HG03521 (cell line): ENCODE measurements at regions not wholly inside any gene's neighbourhood (a gene's known extent, or its start where the extent isn't known, plus 50 kb on each side); places are given as distances from the start of the nearest gene placed in this dataset.
"Not testable (repeated sequence)": the region's sequence is repeated elsewhere in the genome, so short reads cannot be mapped to it uniquely, and the experiment has no call there.

Source experiments
- ATAC-seq: cut with Tn5 transposase; IDR thresholded peaks from one replicate; pipeline ENCODE4 v1.9.1; 2021; ENCODE audit warnings: mild to moderate bottlenecking, moderate library complexity; ENCODE audit not compliant: unreplicated experiment

DNA sequence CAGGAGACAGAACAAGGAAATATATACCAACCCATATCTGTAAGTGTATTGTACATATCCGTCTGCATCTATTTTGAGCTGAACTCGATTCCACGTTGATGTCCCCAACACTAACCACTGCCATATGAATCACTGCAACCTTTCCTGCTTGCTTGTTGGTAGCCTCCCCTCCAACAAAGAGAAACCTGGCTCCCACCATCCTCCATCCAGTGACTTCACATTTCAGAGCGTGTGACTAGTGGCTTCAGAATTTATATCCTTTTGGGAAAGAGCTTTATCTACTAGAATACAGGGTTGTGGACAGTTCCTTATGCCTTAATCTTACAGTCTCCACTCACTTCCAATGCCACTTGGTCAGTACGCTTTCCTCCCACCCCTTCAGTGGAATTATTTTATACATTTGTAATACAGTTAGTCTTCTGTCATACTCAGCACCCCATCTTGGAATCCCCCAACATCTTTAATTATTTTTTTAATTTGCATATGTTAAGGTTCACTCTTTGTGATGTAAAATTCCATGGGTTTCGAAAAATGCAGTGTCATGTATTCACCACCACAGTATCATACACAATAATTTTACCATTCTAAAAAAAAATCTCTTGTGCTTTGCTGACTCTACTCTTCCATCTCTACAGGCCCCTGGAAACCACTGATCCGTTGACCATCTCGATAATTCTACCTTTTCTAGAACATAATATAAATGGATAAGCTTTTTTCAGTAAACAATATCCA, 264.7 kb downstream of the BCL2L11 start:
- ATAC-seq = not testable (repeated sequence)

DNA sequence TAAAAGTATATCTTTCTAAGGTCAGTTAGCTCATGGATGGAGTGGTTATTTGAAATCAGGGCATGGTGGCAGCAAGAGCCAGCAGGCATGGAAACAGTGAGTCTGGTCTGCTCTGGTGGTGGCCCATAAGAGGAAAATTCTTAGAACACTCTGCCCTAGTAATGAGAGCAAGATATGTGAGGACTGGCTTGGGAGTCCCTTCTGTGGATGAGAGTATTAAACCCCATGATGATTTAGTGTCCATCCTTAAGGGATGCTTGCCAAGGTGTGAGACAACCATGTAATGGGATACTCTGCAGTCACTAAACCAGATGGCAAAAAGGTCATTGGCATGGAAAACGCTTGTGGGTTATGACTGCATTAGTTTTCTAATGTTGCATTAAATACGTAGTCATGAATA, 269.9 kb downstream of the BCL2L11 start:
- not testable (repeated sequence) for ATAC-seq

- not testable (repeated sequence) for ATAC-seq
Observed at GRCh38 chr2:111395350-111396128, 274.8 kb downstream of the BCL2L11 start.

DNA sequence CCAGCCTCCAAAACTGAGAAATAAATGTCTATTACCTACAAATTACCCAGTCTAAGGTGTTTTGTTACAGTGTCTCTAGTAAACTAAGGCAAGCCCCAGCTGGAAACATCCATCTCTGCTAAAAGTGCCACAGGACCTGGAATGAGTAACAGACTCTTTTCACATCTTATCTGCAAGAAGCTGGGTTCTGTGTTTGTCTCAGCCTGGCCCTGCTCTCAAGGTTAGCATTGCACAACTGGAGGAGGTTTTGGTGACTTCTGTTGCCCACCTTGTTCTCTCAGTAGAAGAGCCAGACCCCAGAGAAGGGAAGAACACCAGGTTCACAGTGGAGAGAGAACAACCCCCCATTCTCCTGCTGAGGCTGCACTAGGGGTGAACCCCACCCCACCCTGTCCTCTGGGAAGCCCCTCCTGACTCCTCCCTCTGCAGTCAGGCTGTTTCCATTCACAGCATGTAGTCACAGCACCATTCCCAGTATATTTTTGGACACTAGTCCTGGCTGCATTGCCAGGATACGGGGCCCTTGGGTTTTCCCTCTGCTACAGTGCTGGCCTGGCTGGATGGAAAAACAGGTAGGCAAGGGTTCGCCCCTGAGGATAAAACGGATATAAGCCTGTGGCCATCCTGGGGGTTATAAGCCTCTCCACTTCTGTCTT, 280.0 kb downstream of the BCL2L11 start:
- not testable (repeated sequence) for ATAC-seq

GRCh38 chr2:111401270-111402140, 280.8 kb downstream of the BCL2L11 start:
- not testable (repeated sequence) for ATAC-seq

GRCh38 chr2:111402450-111402849, 281.7 kb downstream of the BCL2L11 start:
- not testable (repeated sequence) for ATAC-seq

DNA sequence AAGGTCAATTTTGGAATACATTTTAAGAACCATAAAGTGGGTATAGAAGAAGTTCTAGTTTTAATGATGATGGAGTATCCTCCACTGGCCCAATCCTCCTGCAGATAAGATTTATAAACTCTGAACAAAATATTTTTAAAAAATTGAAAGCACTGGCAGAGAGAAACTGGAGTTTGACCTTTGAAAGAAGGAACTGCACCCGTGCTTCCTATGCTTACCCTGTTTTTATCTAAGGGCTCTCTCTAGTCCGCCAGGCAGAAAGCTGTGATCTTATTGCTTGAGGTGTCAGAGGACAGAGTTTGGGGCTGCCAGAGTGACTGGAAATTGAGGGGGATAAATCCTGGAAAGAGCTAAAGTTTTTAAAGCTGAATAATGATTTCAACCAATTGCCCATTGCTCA, 282.6 kb downstream of the BCL2L11 start:
- not testable (repeated sequence) for ATAC-seq

DNA sequence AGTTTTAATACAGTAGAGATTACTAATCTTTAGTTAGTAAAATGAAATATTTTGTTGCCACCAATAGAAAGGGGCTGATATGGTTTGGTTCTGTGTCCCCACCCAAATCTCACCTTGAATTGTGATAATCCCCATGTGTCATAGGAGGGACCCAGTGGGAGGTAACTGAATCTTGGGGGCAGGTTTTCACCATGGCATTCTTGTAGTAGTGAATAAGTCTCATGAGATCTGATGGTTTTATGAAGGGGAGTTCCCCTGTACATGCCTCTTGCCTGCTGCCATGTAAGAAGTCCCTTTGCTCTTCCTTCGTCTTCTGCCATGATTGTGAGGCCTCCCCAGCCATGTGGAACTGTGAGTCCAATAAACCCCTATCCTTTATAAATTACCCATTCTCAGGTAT, 285.9 kb downstream of the BCL2L11 start:
- ATAC-seq = not testable (repeated sequence)

DNA sequence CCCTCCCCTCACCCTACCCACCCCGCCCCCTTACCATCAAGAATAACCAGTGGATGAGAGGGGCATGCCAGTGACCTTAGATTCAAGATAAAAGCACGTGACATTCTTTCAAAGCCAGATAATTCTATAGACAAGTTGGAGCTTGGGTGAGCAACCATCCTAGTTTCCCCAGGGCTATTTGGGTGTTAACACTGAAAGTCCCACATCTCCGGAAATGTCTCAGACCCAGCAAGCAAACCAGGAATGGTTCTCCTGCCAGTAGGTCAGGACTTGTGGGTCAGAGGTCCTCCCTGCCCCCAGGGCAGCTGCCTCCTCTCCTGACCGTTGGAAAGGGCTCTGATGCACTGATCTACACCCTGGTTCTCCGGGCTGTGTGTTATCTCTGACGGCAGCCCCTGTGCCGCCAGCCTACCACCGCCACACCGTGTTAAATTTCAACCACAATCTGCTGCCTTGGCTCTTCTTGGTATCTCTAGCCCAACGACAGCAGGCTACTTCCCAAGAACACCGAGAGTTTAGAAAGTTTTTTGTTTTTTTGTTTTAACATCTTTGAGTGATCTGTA, 287.0 kb downstream of the BCL2L11 start:
- not testable (repeated sequence) for ATAC-seq

GRCh38 chr2:111410868-111411406, 290.2 kb downstream of the BCL2L11 start:
- not testable (repeated sequence) for ATAC-seq

- ATAC-seq = not testable (repeated sequence)
Observed at GRCh38 chr2:111411867-111412681, 291.4 kb downstream of the BCL2L11 start.

DNA sequence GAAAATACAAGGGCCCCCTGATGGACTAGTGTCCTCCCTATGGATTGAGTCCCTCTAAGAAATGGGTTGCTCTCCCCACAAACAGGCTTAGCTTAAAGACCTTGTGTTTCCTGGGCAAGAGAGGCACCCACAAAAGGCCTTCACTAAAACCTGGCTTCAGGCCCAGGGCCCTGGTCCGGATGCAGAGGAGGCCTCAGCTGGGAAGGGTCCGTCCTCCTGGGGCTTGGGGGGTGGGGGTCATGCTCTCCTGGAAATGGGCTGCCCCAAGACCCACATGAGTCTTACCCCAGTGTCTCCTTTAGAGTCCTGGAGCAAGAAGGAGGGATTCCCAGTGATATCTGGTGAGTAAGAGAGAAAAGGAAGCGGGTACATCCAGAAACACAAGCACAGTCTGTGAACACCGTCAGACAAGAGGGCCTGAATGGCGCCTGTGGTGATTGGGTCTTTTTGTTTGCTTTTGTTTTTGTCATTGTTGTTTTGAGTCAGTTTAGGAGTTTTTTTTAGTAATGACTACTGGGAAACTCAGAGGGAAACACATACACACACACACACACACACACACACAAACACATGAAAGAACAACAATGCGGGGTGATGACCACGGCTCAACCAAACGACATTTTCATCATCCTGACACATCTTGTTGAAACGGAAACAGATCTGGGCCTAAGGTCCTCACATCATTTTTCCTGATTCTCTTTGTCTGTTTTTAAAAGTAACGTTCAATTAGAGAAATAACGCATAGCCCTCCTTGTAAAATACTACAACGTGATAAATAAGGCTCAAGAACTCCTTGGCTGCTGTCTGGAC, 292.3 kb downstream of the BCL2L11 start:
- not testable (repeated sequence) for ATAC-seq

- not testable (repeated sequence) for ATAC-seq
Observed at GRCh38 chr2:111413950-111414349, 293.2 kb downstream of the BCL2L11 start.

DNA sequence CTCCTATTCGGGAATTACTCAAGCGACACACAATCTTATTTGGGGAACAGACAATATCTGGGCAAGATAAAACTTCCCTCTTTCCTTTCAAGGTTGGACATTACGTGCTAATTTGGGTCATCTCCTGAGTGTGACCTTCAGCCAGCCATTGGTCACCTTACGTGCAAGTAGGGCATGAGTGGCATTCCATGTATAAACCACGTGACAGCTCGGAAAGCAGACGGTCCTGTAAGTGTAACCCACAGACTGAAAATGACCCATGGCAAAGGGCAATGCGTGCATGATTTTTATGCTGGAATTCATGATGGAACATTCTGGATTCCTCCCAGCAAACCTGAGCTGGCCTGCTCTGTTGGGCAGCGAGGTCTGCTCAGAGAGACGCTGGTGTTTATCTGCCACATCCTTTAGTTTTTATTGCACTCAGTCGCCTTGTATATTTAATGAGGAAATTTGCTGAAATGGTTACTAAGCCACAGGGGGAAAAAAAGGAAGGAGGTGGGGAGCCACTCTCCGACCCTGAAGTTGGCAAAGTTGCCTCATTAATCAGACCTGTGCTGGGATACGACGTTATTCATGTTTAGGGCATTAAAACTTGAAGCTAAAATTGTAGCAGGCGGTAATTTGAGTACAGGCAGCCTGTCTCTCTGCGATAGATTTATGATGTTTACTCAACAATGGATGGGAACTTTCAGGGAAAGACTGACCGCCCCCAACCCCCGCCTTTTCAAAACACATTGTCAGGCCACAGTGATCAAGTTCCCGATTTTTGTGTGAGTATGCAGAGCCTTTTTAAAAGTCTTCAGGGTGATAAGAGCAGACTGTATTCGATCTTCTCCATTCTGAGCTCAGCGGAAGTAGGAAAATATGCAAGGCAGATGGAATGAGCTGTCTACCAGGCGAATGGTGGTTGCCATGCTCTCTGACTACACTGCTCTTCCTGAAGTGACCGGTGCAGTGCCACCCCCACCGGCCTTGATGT, 295.3 kb downstream of the BCL2L11 start:
- ATAC-seq = not testable (repeated sequence)

DNA sequence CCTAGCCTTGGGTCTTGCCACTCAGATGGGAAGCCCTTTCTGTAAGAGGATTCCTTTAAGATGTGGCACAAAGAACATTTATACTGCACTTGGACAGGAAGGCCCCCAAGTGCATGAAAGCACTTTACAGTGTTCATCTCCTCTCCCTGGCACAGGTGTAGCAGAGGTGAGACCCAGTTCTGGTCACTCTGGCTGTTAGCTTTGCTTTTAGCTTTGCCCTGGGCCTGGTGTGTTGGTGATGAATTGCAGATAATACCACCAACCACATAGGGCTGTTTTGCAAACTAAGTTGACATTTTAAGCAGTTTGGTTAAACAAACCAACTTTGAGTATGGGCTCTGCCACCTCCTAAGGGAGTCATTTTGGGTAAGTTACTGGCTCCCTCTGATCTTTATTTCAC, 296.3 kb downstream of the BCL2L11 start:
- ATAC-seq = not testable (repeated sequence)

- ATAC-seq = not testable (repeated sequence)
Observed at GRCh38 chr2:111418091-111418875, 297.6 kb downstream of the BCL2L11 start.
